Karpas-422 (cell line): ENCODE measurements at regions not wholly inside any gene's neighbourhood (a gene's known extent, or its start where the extent isn't known, plus 50 kb on each side); places are given as distances from the start of the nearest gene placed in this dataset.
"Not testable (repeated sequence)": the region's sequence is repeated elsewhere in the genome, so short reads cannot be mapped to it uniquely, and the experiment has no call there.

ENCODE experiments used
- DNase-seq: peaks from one replicate; pipeline ENCODE4 v3.0.0-alpha.2; 2015
- H2AFZ ChIP-seq: fragments of 200-600 bp; sonication (generic); 2 replicates; pipeline ENCODE4 v1.6.1; 2014; ENCODE audit warnings: antibody characterized with exemption, low read length, mixed read lengths
- H3K27ac ChIP-seq: fragments of 200-600 bp; sonication (generic); 2 replicates; pipeline ENCODE4 v1.5.1; 2014; ENCODE audit warnings: mild to moderate bottlenecking, low read length, moderate library complexity
- H3K27me3 ChIP-seq: fragments of 200-600 bp; sonication (generic); 2 replicates; pipeline ENCODE4 v1.6.1; 2014; ENCODE audit warnings: low read length, mixed read lengths
- H3K36me3 ChIP-seq: fragments of 200-600 bp; sonication (generic); 2 replicates; pipeline ENCODE4 v1.6.1; 2014; ENCODE audit warnings: low read length, mixed read lengths; ENCODE audit not compliant: insufficient read depth
- H3K4me1 ChIP-seq: fragments of 200-600 bp; sonication (generic); 2 replicates; pipeline ENCODE4 v1.6.1; 2014; ENCODE audit warnings: mild to moderate bottlenecking, low read length, mixed read lengths
- H3K4me2 ChIP-seq: fragments of 200-600 bp; sonication (generic); 2 replicates; pipeline ENCODE4 v1.6.1; 2014; ENCODE audit warnings: low read length, low read depth, mild to moderate bottlenecking; ENCODE audit not compliant: poor library complexity, severe bottlenecking
- H3K4me3 ChIP-seq: fragments of 200-600 bp; sonication (generic); 2 replicates; pipeline ENCODE4 v1.5.1; 2014; ENCODE audit warnings: mild to moderate bottlenecking, antibody characterized with exemption, low read length, mixed read lengths
- H3K79me2 ChIP-seq: fragments of 200-600 bp; sonication (generic); 2 replicates; pipeline ENCODE4 v1.6.1; 2014; ENCODE audit warnings: mild to moderate bottlenecking, low read length, mixed read lengths
- H3K9ac ChIP-seq: fragments of 200-600 bp; sonication (generic); 2 replicates; pipeline ENCODE4 v1.6.0; 2014; ENCODE audit warnings: low read length
- H3K9me2 ChIP-seq: fragments of 200-600 bp; sonication (generic), shearing (Covaris generic); replicated peaks from 2 replicates; pipeline ENCODE4 v1.6.0; 2014; ENCODE audit warnings: mild to moderate bottlenecking, low read length, moderate library complexity; ENCODE audit not compliant: insufficient read depth
- H3K9me3 ChIP-seq: fragments of 300-700, 200-600 bp; sonication (generic); 2 replicates; pipeline ENCODE4 v1.6.1; 2014; ENCODE audit warnings: low read length, mixed read lengths
- H4K20me1 ChIP-seq: fragments of 200-600 bp; sonication (generic); 2 replicates; pipeline ENCODE4 v1.6.1; 2014; ENCODE audit warnings: mild to moderate bottlenecking, antibody characterized with exemption, low read length, low read depth; ENCODE audit not compliant: insufficient read depth

DNA sequence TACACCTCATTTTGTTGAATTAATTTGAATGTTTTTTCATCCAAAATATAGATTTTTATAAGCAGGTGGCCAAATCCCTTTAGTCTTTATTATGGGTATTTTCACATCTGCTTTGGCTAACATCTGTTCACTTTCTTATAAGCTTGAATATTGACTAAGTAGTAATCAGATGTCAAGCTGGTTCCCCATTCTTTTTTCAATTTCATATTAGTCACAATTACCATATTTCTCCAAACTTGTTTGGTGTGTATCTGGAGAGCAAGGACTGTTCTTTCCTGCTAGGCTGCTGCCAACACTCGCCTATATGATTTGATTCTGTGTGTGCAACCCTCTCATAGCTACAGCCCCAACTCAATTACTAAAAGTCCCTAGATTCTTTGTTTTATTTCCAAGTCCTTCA is 608.5 kb downstream of the PSAT1 start:
- Histone ChIP-seq H3K27ac (no peak overlapping the region), H3K27me3 (no peaks in the 10 kb centered on the region), H3K9me3 (no peaks in the 10 kb centered on the region), H3K9me2 (no peaks in the 10 kb centered on the region; the same call in 1 of the 2 replicates), H3K4me3 (no peak overlapping the region), H3K36me3 (no peaks in the 10 kb centered on the region), H3K4me2 (no peak overlapping the region), H2AFZ (no peak overlapping the region), H3K4me1 (no peaks in the 10 kb centered on the region), H3K9ac (no peak overlapping the region), H4K20me1 (no peaks in the 10 kb centered on the region), H3K79me2 (no peaks in the 10 kb centered on the region)
- no peak for DNase-seq

DNA sequence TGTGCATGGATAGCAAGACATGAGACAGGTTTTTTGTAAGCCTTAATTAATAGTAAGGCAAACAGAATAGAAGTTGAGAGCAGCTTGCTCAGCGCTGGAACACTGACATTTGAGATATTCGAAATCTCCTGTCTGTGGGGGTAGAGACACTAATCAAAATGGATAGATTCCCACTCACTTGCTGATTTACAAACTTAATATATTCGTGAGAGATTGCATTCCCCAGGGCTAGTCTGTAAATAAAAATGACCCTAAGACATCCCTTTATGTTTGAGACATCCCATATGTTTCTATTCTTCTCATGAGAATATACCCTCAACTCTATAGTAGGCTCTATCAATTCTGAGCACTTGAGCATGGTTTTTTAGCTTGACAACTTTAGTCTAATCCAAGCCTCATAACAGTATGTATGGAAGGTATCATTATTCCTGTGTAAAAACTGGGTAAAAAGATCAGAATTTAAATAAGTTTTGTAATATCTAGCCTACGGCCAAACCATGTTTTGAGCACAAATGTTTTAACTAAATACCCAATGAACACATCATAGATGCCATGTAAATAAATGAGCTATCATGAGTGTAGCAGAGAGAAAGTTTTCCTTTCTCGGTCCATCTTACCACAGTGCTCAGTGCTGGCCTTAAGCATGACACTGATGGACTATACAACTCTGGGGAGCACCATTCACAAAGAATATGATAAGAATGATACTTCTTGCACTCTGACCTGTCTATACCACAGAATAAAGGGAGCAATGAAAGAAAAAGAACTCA is 609.2 kb downstream of the PSAT1 start:
- Histone ChIP-seq H3K9me3 (no peaks in the 10 kb centered on the region), H3K4me2 (no peak overlapping the region), H3K36me3 (no peaks in the 10 kb centered on the region), H3K79me2 (no peaks in the 10 kb centered on the region), H2AFZ (no peak overlapping the region), H3K27me3 (no peaks in the 10 kb centered on the region), H3K27ac (no peak overlapping the region), H4K20me1 (no peaks in the 10 kb centered on the region), H3K9me2 (no peaks in the 10 kb centered on the region; the same call in 1 of the 2 replicates), H3K4me3 (no peak overlapping the region), H3K9ac (no peak overlapping the region), H3K4me1 (no peaks in the 10 kb centered on the region)
- no peak for DNase-seq

GRCh38 chr9:78909566-78909965 is 612.6 kb downstream of the PSAT1 start:
- Histone ChIP-seq H3K4me1 (no peaks in the 10 kb centered on the region), H3K27me3 (no peaks in the 10 kb centered on the region), H2AFZ (no peak overlapping the region), H3K9ac (no peak overlapping the region), H3K36me3 (no peaks in the 10 kb centered on the region), H3K4me3 (no peak overlapping the region), H3K9me2 (no peaks in the 10 kb centered on the region; the same call in 1 of the 2 replicates), H4K20me1 (no peaks in the 10 kb centered on the region), H3K27ac (no peak overlapping the region), H3K79me2 (no peaks in the 10 kb centered on the region), H3K4me2 (no peak overlapping the region), H3K9me3 (no peaks in the 10 kb centered on the region)
- DNase-seq: no peak

DNA sequence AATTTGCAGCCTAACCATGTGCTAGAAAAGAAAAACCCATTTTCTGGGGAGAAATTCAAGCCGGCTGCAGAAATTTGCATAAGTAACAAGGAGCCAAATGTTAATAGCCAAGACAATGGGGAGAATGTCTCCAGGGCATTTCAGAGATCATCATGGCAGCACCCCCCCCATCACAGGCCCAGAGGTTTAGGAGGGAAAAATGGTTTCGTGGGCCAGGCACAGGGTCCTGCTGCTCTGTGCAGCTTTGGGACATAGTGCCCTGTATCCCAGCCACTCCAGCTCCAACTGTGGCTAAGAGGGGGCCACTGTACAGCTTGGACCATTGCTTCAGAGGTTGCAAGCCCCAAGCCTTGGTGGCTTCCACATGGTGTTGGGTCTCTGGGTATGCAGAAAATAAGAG is 620.0 kb downstream of the PSAT1 start:
- not testable (repeated sequence) for H3K9me2 ChIP-seq, H3K79me2 ChIP-seq, H3K4me3 ChIP-seq, H3K27ac ChIP-seq, H3K9me3 ChIP-seq, H3K4me2 ChIP-seq, H4K20me1 ChIP-seq, H3K36me3 ChIP-seq, H3K27me3 ChIP-seq, H3K4me1 ChIP-seq, H2AFZ ChIP-seq, DNase-seq, H3K9ac ChIP-seq

DNA sequence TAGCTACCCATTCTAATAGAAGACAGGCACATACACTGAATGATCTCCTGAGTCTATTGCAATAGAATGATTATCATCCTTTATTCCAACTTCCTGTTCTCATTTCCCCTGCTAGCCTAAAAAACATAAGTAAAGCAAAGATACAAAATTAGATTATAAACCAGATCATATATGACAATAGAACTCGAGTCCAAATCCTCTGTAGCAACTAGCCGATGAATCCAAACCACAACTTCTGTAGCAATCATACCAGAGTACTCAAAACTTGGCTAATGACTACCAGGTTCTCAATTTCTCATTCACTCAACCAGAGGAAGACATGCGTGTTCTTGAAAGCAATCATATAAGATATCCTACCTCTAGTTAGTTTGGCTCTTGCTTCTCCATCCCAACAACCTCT is 622.1 kb downstream of the PSAT1 start:
- Histone ChIP-seq H3K79me2 (no peaks in the 10 kb centered on the region), H3K27ac (no peak overlapping the region), H3K4me1 (no peaks in the 10 kb centered on the region), H3K4me3 (no peak overlapping the region), H3K9me3 (no peaks in the 10 kb centered on the region), H2AFZ (no peak overlapping the region), H3K9me2 (no peaks in the 10 kb centered on the region; the same call in 1 of the 2 replicates), H4K20me1 (no peaks in the 10 kb centered on the region), H3K4me2 (no peak overlapping the region), H3K9ac (no peak overlapping the region), H3K36me3 (no peaks in the 10 kb centered on the region), H3K27me3 (no peaks in the 10 kb centered on the region)
- no peak for DNase-seq

DNA sequence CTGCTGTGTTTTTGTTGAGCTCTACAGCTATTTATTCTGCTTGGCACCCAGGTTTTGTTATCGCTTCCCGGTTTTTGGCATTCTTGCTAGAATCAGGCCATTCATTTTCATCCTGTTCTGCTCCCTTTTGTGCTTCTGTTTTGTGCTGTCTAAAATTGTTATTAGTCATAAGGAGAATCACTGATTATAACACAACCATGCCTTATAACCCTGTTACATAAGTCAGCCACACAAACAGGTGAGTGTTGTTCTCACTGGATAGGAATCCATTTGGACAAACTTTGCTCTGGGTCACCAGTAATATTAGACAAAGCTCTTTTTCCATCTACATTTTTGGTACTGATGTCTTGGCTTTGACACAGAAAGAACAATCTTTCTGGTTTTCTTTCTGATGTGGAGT is 622.8 kb downstream of the PSAT1 start:
- no peak overlapping the region for H3K4me2 ChIP-seq
- no peak overlapping the region for H3K27ac ChIP-seq
- no peaks in the 10 kb centered on the region for H3K79me2 ChIP-seq
- no peaks in the 10 kb centered on the region; the same call in 1 of the 2 replicates for H3K9me2 ChIP-seq
- H3K36me3 ChIP-seq: no peaks in the 10 kb centered on the region
- H4K20me1 ChIP-seq: no peaks in the 10 kb centered on the region
- no peaks in the 10 kb centered on the region for H3K4me1 ChIP-seq
- no peak overlapping the region for H2AFZ ChIP-seq
- no peak overlapping the region for H3K9ac ChIP-seq
- H3K9me3 ChIP-seq: no peaks in the 10 kb centered on the region
- DNase-seq: no peak
- no peak overlapping the region for H3K4me3 ChIP-seq
- no peaks in the 10 kb centered on the region for H3K27me3 ChIP-seq

- no peaks in the 10 kb centered on the region for H4K20me1 ChIP-seq
- H3K4me1 ChIP-seq: no peaks in the 10 kb centered on the region
- no peak overlapping the region for H3K4me3 ChIP-seq
- no peak overlapping the region for H3K4me2 ChIP-seq
- H2AFZ ChIP-seq: no peak overlapping the region
- H3K27me3 ChIP-seq: no peaks in the 10 kb centered on the region
- no peaks in the 10 kb centered on the region for H3K79me2 ChIP-seq
- no peaks in the 10 kb centered on the region for H3K9me3 ChIP-seq
- no peak overlapping the region for H3K9ac ChIP-seq
- no peaks in the 10 kb centered on the region; the same call in 1 of the 2 replicates for H3K9me2 ChIP-seq
- no peaks in the 10 kb centered on the region for H3K36me3 ChIP-seq
- H3K27ac ChIP-seq: no peak overlapping the region
- DNase-seq: no peak
These were observed 624.4 kb downstream of the PSAT1 start for GRCh38 chr9:78921341-78921740.

GRCh38 chr9:78923966-78924659 is 627.2 kb downstream of the PSAT1 start:
- DNase-seq: no peak
- Histone ChIP-seq H3K9me2 (no peaks in the 10 kb centered on the region; the same call in 1 of the 2 replicates), H3K79me2 (no peaks in the 10 kb centered on the region), H3K27me3 (no peaks in the 10 kb centered on the region; the same call in 1 of the 2 replicates), H3K9me3 (no peaks in the 10 kb centered on the region), H3K9ac (no peak overlapping the region), H3K4me1 (no peaks in the 10 kb centered on the region), H3K36me3 (no peaks in the 10 kb centered on the region), H3K4me2 (no peak overlapping the region), H2AFZ (no peak overlapping the region), H4K20me1 (no peaks in the 10 kb centered on the region), H3K4me3 (no peak overlapping the region), H3K27ac (no peak overlapping the region)
